ENCODE measurements at regions not wholly inside any gene's neighbourhood (a gene's known extent, or its start where the extent isn't known, plus 50 kb on each side); places are given as distances from the start of the nearest gene placed in this dataset.
A peak's percentile ranks its signal among the peaks of the same experiment; 100 is the strongest.
"Not testable (repeated sequence)": the region's sequence is repeated elsewhere in the genome, so short reads cannot be mapped to it uniquely, and the experiment has no call there.

DNA sequence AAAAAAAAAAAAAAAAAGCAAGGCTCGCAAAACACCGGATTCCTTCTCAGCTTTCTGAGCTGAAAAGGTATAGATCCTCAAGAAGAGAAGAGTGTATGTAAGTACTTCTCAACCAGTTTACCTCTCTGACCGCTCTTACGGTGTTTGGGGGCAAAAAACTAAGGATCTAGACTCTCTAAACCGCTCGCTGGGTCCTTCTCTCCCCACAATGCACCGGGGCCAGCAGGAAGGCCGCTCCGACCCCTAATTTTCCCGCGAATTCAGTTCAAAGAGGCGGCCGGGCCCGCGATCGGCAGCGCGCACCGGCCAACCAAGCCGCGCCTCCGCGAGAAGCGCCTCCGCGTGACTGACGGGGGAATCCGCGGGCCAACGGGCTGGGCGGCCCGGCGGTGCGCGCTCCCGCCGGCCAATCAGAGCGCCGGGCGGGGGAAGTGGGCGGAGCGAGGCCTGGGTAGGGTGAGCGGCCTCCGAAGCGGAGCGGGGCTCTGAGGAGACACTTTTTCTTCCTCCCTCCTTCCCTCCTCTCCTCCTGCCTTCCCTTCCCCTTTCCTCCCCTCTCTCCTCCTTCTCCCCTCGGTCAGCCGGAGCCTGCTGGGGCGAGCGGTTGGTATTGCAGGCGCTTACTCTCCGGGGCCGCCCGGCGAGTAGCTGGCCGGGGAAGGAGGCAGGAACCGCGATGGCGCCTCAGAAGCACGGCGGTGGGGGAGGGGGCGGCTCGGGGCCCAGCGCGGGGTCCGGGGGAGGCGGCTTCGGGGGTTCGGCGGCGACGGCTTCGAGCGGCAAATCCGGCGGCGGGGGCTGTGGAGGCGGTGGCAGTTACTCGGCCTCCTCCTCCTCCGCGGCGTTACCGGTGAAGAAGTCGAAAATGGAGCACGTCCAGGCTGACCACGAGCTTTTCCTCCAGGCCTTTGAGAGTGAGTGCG is 93.0 kb downstream of the CRLF3 start:
- DNase-seq (ENCODE audit: extremely low read depth, low read depth): peak; percentile 36

DNA sequence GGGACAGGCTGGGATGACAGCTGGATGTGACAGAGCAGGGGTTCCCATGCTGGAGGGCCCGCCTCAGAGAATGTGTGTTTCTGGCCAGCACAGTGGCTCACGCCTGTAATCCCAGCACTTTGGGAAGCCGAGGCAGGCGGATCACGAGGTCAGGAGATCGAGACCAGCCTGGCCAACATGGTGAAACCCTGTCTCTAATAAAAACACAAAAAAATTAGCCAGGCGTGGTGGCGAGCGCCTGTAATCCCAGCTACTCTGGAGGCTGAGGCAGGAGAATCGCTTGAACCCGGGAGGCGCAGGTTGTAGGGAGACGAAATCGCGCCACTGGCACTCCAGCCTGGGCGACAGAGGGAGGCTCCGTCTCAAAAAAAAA is 93.7 kb downstream of the CRLF3 start:
- not testable (repeated sequence) for DNase-seq (ENCODE audit: extremely low read depth, low read depth)

DNA sequence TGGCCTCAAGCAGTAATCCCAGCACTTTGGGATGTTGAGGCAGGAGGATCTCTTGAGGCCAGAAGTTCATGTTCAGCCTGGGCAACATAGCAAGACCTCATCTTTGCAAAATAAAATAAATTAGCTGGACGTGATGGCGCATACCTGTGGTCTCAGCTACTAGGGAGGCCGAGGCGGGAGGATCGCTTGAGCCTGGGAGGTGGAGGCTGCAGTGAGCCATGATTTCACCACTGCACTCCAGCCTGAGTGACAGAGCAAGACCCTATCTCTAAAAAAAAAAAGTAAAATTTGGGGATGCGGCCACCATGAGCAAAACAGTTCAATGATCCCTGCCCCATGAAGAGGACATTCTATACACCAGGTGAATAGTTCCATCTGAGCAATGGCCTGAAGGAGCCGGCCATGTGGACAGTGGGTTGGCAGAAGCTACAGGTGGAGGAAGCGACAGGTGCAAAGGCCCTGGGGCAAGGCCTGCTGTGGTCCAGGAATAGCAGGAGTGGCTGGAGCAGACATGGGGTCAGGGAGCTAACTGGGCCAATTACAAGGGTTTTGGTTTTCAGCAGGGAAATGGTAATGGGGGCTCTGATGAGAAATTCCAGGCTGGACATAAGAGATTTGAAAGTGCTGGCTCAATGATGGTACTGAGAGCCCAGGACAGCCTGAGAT is 94.2 kb downstream of the CRLF3 start:
- DNase-seq (ENCODE audit: extremely low read depth, low read depth): not testable (repeated sequence)

DNA sequence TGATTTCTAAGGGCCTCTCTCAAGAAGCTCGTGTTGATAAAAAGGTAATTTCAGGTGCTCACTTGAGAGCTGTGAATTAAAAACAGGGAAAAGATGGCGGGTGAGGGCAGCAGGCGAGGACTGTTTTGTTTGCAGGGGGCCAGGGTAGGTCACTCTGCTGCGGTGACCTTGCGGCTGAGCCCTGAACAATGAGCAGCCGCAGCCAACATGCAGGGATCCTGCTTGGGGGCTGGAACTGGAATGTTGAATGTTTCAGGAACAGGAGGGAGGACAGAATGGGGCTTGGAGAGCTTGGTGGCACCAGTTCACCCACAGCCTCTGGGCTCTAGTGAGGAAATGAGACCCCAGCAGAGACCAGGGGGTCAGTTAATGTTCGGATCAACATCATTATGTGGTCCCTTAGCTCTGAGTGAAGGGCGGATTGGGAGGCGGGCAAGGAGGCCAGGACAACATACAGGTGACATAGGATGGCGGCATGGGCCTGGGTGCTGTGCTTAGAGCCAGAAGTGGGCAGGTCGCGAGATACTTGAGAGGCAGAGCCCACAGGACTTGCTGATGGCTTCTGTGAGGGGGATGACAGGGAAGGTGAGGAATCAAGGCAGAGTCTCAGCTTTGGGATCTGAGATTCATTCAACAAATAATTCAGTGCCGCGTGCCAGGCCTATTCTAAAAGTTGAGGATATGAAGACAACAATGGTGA is 94.9 kb downstream of the CRLF3 start:
- DNase-seq (ENCODE audit: extremely low read depth, low read depth): not testable (repeated sequence)

DNA sequence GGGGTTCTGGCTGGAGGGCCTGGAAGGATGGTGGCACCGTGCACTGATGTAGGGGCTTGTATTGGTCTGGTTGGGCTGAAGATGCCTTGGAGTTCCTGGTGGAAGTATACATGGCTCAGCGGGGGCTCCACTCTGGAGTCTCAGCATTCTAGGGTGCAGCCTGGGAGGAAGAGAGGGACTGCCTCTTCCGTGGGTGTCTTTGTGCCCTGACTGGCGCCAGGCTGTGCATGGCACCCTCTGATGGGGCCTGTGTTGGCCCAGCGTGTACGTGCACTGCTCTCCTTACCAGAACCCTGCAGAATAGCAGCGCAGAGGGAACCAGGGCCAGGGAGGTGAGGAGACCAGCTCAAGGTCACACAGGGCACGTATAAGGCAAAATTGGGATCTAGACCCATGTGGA is 97.0 kb downstream of the CRLF3 start:
- DNase-seq (ENCODE audit: extremely low read depth, low read depth): not testable (repeated sequence)

DNA sequence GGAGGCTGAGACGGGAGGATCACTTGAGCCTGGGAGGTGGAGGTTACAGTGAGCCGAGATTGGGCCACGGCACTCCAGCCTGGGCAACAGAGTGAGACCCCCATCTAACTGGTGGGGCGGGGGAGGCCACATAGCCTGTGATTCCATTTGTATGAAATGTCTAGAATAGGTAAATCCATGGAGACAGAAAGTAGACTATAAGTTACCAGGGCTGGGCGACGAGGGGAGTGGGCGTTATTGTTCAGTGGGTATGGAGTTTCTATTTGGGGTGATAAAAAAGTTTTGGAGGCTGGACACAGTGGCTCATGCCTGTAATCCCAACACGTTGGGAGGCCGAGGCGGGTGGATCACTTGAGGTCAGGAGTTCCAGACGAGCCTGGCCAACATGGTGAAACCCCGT is 97.8 kb downstream of the CRLF3 start:
- DNase-seq (ENCODE audit: extremely low read depth, low read depth): not testable (repeated sequence)

DNA sequence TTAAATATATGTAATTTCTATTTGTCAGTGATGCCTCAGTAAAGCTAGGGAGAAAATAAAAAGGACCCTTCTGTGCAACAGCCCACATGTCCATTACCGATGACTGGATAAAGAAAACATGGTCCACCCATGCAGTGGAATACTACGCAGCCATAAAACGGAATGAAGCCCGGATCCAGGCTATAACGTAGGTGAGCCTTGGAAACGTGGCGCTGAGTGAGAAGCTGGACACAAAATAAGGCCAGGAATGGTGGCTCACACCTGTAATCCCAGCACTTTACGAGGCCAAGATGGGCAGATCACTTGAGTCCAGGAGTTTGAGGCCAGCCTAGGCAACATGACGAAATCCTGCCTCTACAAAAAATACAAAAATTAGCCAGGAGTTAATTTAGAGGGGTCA is 98.2 kb downstream of the CRLF3 start:
- not testable (repeated sequence) for DNase-seq (ENCODE audit: extremely low read depth, low read depth)

DNA sequence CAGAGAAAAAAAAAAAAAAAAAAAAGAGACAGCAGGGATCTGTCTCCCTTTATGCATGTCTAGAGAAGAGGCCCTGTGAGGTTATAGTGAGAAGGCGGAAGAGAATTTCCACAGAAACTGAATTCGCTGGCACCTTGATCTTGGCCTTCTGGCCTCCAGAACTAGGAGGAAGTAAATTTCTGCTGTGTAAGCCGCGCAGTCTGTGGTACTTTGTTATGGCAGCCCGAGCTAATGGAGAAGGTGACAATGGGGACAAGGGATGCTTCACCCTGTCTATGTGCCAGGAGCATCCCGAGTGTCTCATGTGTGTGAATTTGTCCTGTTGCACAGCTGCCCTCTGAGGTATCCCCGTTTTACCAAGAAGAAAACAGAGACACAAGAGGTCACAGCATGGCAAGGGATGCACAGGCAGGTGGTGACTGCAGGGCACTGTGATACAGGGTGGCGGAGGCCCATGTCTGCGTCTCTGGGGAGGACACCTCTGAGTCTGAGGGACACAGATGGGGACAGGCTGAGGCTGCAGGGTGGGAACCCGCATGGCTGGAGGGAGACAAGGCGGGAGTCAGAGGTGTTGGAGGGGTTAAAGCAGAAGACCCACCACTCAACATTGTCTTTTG is 100.3 kb downstream of the CRLF3 start:
- not testable (repeated sequence) for DNase-seq (ENCODE audit: extremely low read depth, low read depth)

DNA sequence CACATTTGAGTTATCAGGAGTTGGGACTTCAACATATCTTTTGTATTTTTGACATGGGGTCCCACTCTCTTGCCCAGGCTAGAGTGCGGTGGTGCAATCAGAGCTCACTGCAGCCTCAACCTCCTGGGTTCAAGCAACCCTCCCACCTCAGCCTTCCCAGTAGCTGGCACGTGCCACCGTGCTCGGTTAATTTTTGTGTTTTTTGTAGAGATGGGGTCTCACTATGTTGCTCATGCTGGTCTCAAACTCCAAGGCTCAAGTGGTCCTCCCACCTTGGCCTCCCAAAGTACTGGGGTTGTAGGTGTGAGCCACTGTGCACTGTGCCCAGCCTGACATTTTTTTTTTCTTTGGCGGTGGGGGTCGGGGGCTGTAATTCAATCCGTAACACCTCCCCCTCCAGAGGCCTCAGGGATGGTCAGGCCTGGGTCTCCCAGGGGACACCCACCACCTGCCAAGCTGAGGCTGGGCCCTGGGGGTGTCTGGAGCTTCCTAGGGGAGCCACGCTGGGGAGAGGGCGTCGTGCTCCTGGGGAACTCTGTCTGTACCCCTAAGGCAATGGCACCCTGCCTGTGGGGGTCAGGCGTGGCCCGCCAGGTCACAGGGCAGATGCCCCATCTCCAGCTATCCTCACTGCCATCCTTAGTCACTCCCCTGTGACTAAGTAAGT is 102.2 kb downstream of the CRLF3 start:
- DNase-seq (ENCODE audit: extremely low read depth, low read depth): not testable (repeated sequence)

DNA sequence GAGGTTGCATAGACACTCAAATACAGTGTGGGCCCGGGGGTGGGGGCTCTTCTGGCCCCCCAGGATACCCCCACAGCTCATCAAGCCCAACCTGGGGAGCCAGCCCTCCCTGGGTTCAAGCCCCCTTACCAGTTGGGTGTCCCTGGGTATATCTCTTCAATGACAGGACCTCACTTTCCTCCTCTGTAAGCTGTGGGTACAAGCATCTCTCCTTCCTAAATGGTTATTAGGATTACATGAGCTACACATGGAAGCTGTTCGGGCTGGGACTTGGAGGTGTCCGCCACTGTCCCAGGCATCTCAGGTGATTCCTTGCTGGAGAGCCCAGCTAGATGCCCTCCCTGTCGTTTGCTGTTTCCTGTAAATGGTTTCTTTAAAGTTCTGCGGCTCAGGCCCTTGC is 103.5 kb downstream of the CRLF3 start:
- not testable (repeated sequence) for DNase-seq (ENCODE audit: extremely low read depth, low read depth)

DNA sequence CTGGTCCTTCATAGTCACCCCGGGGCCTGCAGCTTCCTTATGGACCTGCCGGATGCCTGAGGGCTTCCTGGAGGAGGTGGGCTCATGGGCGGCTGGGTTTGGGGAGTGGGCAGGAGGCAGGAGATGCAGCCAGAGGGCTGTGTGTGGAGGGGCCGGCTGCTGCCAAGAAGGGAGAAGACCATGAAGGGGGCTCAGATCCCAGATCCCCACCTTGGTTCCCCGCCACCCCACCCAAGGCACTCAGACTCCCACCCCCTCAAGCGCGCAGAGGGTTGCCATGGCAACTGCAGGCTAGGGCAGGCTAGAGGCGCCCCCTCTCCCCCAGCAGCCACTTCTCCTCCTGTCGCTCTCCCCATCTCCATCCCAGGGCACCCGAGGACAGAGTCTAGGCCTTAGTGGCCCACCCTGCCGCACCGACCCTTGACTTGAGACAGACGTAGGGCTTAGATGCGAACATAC is 104.5 kb downstream of the CRLF3 start:
- TF ChIP-seq, protein P1, sequence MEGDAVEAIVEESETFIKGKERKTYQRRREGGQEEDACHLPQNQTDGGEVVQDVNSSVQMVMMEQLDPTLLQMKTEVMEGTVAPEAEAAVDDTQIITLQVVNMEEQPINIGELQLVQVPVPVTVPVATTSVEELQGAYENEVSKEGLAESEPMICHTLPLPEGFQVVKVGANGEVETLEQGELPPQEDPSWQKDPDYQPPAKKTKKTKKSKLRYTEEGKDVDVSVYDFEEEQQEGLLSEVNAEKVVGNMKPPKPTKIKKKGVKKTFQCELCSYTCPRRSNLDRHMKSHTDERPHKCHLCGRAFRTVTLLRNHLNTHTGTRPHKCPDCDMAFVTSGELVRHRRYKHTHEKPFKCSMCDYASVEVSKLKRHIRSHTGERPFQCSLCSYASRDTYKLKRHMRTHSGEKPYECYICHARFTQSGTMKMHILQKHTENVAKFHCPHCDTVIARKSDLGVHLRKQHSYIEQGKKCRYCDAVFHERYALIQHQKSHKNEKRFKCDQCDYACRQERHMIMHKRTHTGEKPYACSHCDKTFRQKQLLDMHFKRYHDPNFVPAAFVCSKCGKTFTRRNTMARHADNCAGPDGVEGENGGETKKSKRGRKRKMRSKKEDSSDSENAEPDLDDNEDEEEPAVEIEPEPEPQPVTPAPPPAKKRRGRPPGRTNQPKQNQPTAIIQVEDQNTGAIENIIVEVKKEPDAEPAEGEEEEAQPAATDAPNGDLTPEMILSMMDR (IDR thresholded peaks at IDR 0.05; ENCODE audit: low read depth, low read length): no peak
- DNase-seq (ENCODE audit: extremely low read depth, low read depth): no peak

DNA sequence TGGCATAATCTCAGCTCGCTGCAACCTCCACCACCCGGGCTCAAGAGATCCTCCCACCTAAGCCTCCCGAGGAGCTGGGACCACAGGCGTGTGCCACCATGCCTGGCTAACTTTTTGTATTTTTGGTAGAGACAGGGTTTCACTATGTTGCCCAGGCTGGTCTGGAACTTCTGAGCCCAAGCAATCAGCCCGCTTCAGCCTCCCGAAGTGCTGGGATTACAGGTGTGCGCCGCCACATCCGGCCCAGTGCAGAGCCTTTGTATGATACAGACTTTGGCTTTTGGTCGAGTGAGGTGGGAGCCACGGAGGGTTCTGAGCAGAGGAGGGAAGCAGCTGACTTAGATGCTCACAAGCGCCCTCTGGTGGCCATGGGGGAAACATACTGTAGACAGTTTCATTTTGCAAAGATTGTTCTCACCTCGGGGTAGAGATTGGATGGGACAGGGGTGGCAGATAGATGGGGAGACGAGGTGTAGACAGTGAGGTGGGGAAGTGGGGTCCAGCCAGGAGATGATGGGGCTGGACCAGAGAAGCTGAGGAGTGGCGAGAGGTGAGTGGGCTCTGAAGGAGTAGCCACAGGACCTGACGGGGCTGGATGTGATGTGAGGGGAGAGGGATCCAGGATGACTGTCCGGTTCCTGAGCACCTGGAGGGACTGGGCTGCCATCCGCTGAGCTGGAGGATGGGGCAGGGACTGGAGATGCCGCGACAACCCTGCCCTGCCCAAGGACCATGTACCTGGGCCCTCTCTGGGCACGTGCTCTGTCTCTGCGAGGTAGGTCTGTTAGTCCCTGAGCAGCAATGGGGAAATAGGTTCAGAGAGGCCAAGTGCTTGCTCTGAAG is 105.1 kb downstream of the CRLF3 start:
- TF ChIP-seq, protein P1 (IDR thresholded peaks at IDR 0.05; ENCODE audit: low read depth, low read length): peak; percentile 54
- DNase-seq (ENCODE audit: extremely low read depth, low read depth): not testable (repeated sequence)

DNA sequence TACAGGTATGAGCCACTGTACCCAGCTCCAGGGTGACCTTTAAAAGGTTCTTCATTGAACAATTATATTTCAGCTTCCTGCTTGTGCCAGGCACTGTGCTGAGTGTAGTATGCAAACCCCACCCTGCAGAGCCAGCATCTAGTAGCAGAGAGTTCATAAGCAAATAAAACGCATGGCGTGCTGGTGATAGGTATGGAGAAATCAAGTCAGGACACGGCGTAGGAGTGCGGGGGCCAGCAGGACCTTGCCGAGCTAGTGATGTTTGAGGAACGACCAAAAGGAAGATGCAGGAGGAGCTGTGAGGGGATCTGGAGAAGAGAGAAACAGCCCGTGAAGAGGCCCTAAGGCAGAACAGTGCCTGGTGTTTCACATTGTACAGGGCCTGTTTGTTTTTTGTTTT is 105.8 kb downstream of the CRLF3 start:
- DNase-seq (ENCODE audit: extremely low read depth, low read depth): not testable (repeated sequence)

DNA sequence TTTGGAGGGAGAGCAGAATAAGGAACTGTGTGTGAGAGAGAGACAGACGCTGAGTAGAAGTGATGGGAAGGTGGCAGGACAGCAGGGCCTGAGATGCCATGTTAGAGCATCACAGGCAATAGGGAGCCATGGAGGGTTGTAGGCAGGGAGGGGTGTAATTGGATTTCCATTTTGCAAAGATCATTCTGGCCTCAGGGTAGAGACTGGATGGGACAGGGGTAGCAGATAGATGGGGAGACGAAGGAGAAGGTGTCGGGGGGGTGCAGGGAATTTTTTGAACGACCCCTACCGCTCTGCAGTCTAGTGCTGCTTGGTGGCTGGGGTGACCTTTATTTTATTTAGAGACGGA is 106.4 kb downstream of the CRLF3 start:
- DNase-seq (ENCODE audit: extremely low read depth, low read depth): not testable (repeated sequence)

All from AG09319 (cell line).